ENCODE measurements at regions not wholly inside any gene's neighbourhood (a gene's known extent, or its start where the extent isn't known, plus 50 kb on each side); places are given as distances from the start of the nearest gene placed in this dataset.

- DNase-seq, result no peak
- H3K27me3 Mint-ChIP-seq (ENCODE audit: insufficient read depth), result peaks cover 2% of the 10 kb centered on the region
Measured at GRCh38 chr10:126846959-126847358, 58.3 kb upstream of the DOCK1 start.

GRCh38 chr10:126847666-126848065 is 57.6 kb upstream of the DOCK1 start:
- Histone ChIP-seq H3K27ac (ENCODE audit: low read depth, low read length) (no peak overlapping the region), H3K9me3 (ENCODE audit: control insufficient read depth, low read length) (no peaks in the 10 kb centered on the region), H3K36me3 (ENCODE audit: control insufficient read depth, insufficient read depth, low read length) (no peaks in the 10 kb centered on the region), H3K27me3 (ENCODE audit: control insufficient read depth, insufficient read depth, low read length, poor library complexity, severe bottlenecking) (no peaks in the 10 kb centered on the region), H3K4me3 (ENCODE audit: low read length) (no peak overlapping the region), H3K9ac (ENCODE audit: extremely low read depth, low read length, poor library complexity, severe bottlenecking) (no peak overlapping the region), H3K4me1 (ENCODE audit: control insufficient read depth, insufficient read depth, low read length) (no peaks in the 10 kb centered on the region)
- H3K9me3 Mint-ChIP-seq, result no peaks in the 10 kb centered on the region
- peaks cover 3% of the 10 kb centered on the region for H3K4me1 Mint-ChIP-seq
- 91 to 93% methylated on average over 5 to 7 of the region's 7 CpGs for WGBS, 2 experiments (ENCODE audit: insufficient coverage in 1 of 2, insufficient read length in 1 of 2)
- H3K27ac Mint-ChIP-seq, result no peak overlapping the region
- DNase-seq, result no peak
- no peak for TF ChIP-seq CTCF (conservative IDR thresholded peaks at IDR 0.05)
- no peaks in the 10 kb centered on the region for H3K36me3 Mint-ChIP-seq (ENCODE audit: low read depth)
- H3K4me3 Mint-ChIP-seq, result no peak overlapping the region
- peaks cover 2% of the 10 kb centered on the region for H3K27me3 Mint-ChIP-seq (ENCODE audit: insufficient read depth)

More at GRCh38 chr10:126846959-126847358, 58.3 kb upstream of the DOCK1 start:
- H3K9me3 ChIP-seq (ENCODE audit: control insufficient read depth, low read length), result no peaks in the 10 kb centered on the region
- H3K27ac Mint-ChIP-seq, result no peak overlapping the region
- H3K36me3 ChIP-seq (ENCODE audit: control insufficient read depth, insufficient read depth, low read length), result no peaks in the 10 kb centered on the region
- no peak overlapping the region for H3K4me3 Mint-ChIP-seq
- H3K27me3 ChIP-seq (ENCODE audit: control insufficient read depth, insufficient read depth, low read length, poor library complexity, severe bottlenecking), result no peaks in the 10 kb centered on the region
- 86% methylated on average over 1 of the region's 2 CpGs; no CpG with 5 or more reads in 1 of the 2 experiments for WGBS, 2 experiments (ENCODE audit: insufficient coverage in 1 of 2, insufficient read length in 1 of 2)
- peaks cover 8% of the 10 kb centered on the region for H3K4me1 Mint-ChIP-seq
- H3K9ac ChIP-seq (ENCODE audit: extremely low read depth, low read length, poor library complexity, severe bottlenecking), result no peak overlapping the region
- H3K9me3 Mint-ChIP-seq, result no peaks in the 10 kb centered on the region
- no peak overlapping the region for H3K4me3 ChIP-seq (ENCODE audit: low read length)
- peak; percentile 64 for TF ChIP-seq CTCF (conservative IDR thresholded peaks at IDR 0.05)
- H3K4me1 ChIP-seq (ENCODE audit: control insufficient read depth, insufficient read depth, low read length), result no peaks in the 10 kb centered on the region
- no peaks in the 10 kb centered on the region for H3K36me3 Mint-ChIP-seq (ENCODE audit: low read depth)
- no peak overlapping the region for H3K27ac ChIP-seq (ENCODE audit: low read depth, low read length)

GRCh38 chr10:126849646-126850045 is 55.6 kb upstream of the DOCK1 start:
- Mint-ChIP-seq H3K36me3 (ENCODE audit: low read depth) (no peaks in the 10 kb centered on the region), H3K27ac (no peak overlapping the region), H3K27me3 (ENCODE audit: insufficient read depth) (peaks cover 2% of the 10 kb centered on the region), H3K4me1 (no peaks in the 10 kb centered on the region), H3K4me3 (no peak overlapping the region), H3K9me3 (no peaks in the 10 kb centered on the region)
- no peak for DNase-seq
- no peak for TF ChIP-seq CTCF (conservative IDR thresholded peaks at IDR 0.05)
- Histone ChIP-seq H3K9ac (ENCODE audit: extremely low read depth, low read length, poor library complexity, severe bottlenecking) (no peak overlapping the region), H3K9me3 (ENCODE audit: control insufficient read depth, low read length) (no peaks in the 10 kb centered on the region), H3K4me1 (ENCODE audit: control insufficient read depth, insufficient read depth, low read length) (no peaks in the 10 kb centered on the region), H3K36me3 (ENCODE audit: control insufficient read depth, insufficient read depth, low read length) (no peaks in the 10 kb centered on the region), H3K27ac (ENCODE audit: low read depth, low read length) (no peak overlapping the region), H3K4me3 (ENCODE audit: low read length) (no peak overlapping the region), H3K27me3 (ENCODE audit: control insufficient read depth, insufficient read depth, low read length, poor library complexity, severe bottlenecking) (no peaks in the 10 kb centered on the region)
- 93% methylated on average over 2 to 3 of the region's 3 CpGs for WGBS, 2 experiments (ENCODE audit: insufficient coverage in 1 of 2, insufficient read length in 1 of 2)

Measured in endodermal cell (in vitro differentiated cells).